NCI-H2196 (cell line): ENCODE measurements at regions not wholly inside any gene's neighbourhood (a gene's known extent, or its start where the extent isn't known, plus 50 kb on each side); places are given as distances from the start of the nearest gene placed in this dataset.
A peak's percentile ranks its signal among the peaks of the same experiment; 100 is the strongest.
"Not testable (repeated sequence)": the region's sequence is repeated elsewhere in the genome, so short reads cannot be mapped to it uniquely, and the experiment has no call there.

Experiments
- DNase-seq: peaks from one replicate; lab custom pipeline; 2025; ENCODE audit not compliant: unreplicated experiment; lab: John Stamatoyannopoulos, UW

DNA sequence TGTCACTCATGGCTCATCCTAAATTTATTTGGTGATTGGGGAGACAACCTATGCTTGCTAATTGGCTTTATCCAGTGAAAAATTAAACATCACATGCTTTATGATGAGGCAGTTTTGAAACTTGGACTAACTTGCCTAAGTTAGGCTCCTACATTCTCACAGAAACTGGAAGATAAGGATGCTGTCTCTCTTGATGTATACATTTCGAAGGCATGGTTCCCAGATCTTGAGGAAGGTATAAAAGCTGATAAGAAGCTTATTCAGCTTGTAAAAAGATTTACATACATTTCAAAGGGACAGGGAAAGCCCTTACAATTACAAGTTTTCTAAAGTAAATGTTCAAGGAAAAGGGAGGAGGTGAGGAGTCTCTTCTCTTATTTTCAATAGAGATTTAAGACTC is 561.7 kb downstream of the IPMK start:
- no peak for DNase-seq

DNA sequence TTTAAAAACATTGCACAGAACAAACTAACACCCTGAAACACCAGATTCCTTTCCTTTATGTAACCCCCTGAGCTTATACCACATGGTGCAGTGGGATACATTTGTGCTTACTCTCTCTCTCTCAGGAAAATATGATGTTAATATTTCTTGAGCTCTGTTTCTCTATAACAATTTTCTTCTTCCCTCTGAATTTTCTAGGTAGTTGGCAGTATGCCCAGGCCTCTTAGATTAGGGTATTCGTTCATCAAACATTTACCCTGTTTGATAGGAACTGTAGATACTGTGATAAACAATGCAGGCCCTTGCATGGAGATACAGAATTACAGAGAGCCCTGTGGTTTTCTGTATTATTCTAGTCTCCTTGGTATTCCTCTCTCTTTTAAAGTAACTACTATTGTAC is 567.8 kb downstream of the IPMK start:
- no peak for DNase-seq

DNA sequence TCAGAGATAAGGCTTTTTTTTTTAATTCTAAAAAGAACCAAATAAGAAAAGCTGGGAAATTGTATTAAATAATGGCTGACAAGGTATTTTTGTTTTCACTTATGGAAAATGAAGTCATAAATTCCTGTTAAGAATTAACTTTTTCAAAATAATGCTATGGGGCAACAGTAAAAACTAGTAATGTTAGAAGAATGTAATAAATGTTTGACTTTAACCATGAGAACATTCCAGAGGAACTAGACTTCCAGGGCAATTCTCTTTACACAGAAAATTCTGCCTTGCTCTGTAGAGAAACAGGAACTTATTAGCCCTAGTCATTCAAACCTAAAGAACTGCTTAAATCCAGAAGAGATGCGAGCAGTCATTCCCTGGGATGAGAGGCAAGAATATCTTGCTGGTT is 571.1 kb downstream of the IPMK start:
- no peak for DNase-seq

DNA sequence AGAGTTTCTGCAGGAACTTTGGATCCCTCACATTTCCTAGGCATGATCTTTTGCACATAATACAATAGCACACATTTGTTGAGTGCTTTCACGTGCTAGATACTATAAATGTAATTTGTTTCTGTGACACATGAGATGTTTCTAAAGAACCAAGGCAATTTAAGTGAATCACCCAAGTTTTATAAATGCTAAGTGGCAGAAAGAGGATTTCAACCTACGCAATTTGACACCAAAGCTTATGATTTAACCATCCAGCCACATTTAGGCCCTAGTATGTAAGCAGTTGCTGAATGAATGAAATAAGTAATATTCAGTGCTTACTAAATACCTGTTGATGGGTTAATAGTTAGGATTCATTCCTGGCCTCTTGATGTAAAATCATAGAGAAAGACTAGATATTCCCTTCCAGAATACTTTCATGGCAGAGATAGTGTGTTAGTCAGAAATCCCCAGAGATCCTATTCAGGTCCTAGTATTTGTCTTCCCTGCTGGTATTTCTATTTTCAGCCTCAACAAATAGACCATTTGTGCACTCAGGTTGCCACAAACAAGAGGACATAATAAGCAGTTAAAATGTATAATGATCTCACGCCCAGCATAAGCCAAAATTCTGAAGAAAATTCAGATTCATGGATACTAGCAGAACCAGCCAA is 572.6 kb downstream of the IPMK start:
- DNase-seq = no peak

DNA sequence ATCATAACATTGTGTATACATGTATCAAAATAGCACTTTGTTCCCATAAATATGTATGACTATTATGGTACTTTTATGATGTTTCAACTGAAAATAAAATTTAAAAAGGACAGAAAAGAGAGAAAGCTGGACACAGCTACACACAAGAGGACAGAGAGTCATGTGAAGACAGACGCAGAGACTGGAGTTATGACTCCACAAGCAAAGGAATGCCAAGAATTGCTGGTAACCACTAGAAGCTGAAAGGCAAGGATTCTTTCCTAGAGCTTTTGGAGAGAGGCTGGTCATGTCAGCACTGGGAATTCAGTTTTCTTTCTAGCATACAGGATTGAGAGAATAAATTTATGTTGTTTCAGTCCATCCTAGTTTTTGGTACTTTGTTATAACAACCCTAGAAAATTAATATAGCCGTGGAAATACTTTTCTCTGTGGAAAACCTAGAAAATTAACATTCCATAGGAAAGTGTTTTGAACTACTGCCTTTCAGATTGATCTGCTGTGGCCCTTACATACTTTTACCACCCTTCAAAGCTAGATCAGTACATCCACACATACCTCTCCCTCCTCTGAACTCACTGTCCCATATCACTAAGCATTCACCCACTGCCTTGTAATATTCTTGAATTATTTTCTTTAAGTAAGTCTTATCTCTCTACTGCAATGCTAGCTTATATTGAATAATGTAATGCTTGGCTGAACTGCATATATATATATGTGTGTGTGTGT is 575.3 kb downstream of the IPMK start:
- no peak for DNase-seq

DNA sequence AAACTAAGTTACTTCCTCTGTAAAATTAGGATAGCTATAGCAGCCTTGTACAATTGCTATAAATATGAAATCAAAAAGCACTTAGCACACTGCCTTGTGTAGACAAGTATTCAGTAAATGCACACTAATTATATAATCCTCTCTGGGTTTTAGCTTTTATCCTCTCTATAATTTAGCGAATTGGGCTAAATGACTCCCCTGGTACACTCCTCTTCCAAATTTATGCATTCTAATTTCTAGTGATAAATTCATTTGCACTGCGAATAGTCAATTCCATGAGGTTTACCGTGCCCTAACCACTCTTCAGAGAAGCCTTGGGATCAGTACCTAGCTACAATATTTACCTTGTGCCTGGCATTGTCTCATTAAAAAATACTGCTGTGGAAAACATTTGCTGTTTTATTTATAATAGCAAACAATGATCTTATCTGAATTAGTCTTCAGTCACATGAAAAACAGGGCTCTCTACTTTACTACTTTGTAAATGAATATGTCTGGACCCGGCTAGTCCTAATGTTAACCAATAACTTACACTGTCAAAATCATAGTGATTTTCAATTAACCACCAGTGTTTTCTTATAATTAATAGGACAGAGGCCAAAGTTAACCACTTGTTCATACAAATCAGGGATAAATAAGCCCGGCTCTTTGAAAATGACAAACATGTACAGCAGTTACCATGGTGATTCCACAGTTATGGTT is 577.9 kb downstream of the IPMK start:
- DNase-seq = no peak

DNA sequence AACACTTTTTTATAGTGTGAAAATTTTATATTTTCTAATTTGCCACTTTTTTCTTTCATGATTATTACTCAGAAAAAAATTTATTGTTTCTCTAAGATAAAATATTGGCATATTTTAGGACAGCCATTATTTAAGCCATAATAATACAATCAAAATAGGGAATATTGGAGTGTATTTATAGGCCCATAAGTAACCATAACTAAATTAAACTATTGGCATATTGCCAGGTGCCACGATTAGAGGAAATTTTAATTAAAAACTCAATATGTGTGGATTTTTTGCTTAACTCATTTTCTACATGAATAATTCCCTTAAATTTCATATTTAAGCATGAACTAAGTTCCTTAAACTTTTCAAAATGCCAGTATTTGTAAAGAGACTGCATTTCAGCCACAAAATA is 587.8 kb downstream of the IPMK start:
- no peak for DNase-seq

DNA sequence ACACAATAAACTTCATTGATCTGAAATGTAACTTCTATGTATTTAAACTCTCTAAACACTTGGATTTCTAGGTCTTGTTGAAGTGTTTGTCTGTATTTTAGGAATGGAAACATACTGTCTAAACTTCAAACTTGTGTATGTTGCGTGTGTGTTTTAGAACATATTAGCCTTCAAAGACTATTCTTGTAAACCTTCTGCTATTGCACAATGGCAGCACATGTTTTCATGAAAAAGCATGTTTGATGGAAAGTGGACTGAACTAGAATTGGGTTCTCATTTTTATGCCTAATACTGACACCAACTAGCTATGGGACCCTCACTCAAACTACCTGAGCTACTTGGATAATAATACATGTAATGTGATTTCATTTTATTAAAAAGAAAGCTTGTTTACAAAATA is 592.6 kb downstream of the IPMK start:
- DNase-seq = no peak

DNA sequence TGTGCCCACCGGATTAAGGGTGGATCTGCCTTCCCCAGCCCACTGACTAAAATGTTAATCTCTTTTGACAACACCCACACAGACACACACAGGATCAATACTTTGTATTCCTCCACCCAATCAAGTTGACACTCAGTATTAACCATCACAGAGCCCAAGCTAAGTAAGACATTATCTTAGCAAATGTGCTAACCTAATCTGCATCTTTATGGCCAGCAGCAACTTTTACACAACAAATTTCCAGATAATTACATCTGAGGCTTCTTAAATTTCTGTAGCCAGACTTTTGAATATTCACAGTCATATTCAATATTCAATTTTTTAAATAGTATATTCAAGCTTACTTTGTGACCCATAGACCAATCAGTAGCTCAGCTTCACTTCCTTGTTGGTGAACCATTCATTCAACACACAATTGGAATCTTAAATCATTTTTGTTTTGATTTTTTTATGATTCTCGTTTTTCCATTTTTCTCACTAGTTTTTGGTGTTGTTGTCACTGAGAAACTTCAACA is 594.2 kb downstream of the IPMK start:
- no peak for DNase-seq

DNA sequence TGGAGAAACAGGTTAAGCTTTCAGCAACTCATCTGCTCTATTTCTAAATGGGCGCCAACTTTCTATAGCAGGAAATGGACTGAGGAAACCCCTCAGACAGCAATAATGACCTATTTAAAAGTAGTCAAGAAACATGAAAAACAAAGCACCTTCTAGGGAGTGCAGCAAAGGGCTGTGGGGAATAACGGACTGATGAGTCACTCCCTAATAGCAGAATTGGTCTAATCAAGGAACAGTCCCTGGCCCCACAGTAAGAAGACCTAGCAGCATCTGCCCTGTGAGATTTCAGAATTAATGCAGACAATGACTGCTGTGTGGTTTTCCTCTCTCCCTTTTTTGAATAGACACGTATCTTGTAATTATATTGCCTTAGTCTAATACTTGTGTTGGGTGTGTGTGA is 602.9 kb downstream of the IPMK start:
- no peak for DNase-seq

DNA sequence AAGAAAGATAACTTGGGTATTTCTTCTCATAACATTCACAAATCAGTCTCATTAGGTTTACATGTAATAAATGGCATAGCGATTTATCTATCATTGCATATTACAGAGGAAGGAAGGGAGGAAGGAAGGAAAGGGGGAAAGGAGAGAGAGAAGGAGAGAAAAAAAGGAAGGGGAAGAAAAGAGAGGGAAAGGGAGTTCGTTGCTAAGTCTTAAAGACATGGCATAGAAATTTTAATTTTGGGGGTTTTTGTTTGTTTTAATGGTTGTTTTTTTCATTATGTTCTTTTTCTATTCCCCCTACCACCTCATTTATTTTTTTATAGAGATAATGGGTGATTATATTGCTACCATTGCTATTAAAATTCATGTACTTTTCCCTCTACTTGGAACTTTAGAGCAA is 604.3 kb downstream of the IPMK start:
- no peak for DNase-seq

DNA sequence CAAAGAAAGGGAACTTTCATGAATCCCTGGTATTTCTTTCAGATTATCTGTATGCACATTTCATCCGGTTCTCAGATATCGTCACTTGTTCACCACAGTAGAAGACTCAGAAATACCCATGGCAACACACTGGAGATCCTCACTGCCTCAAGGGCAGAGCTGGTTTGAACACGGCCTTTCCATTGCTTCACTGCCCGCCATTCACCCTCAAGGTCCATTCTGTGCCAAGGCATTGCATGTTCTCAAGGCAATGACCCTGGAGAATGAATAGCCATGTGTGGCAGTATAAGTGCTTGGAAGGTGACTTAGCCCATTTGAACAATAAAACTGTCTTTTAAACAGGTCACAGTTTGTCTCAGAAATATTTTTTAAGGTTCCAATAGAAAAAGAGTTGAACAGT is 606.5 kb downstream of the IPMK start:
- DNase-seq = no peak

DNA sequence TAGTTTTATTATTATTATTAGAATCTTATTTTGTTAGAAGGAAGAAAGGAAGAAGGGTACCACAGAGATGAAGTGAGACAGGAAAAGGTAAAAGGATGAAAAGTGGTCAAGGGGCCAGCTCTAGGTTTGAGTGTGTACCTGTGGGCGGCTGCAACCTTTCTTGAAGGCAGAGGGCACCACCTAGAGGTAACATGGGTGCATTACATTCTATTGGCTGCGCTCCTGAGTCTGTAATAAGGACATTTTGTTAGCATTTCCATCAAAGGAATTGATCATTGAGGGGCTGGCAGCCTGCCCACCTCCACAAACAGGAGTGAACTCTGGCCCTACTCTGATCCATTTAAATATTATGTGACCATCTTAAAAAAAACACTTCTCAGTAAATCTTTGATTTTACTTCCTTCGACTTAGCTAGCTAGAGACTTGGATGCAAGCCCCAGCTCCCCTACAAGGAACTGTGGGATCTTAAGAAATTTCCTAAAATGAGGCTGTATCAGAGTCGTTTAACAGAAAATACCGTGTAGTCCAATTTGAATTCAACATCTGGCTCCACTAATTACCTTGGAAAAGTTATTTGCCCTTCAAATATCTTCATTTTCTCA is 610.4 kb downstream of the IPMK start:
- DNase-seq = peak; percentile 0

DNA sequence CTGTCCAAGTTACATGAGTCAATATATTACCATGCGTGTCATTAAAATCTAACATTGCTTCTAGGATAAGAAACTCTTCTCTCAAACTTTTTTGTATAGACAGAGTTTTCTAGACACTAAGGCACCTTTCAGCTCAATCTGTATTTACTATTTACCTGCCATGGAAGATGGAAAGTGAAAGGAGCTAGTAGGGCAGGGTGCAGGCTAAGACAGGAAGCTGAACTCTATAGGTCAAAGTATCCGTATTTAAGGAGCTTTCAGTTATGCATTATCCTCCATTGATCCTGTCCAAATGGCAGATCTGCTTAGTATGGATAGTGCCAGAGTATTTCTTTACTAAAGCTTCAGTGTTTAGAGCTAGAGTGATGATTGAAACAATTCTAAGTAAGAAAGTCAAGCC is 612.8 kb downstream of the IPMK start:
- no peak for DNase-seq

DNA sequence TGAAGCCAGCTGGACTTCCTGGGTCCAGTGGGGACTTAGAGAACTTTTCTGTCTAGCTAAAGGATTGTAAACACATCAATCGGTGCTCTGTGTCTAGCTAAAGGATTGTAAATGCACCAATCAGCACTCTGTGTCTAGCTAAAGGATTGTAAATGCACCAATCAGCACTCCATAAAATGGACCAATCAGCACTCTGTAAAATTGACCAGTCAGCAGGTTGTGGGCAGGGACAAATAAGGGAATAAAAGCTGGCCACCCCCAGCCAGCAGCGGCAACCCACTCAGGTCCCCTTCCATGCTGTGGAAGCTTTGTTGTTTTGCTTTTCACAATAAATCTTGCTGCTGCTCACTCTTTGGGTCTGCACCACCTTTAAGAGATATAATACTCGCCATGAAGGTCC is 622.6 kb downstream of the IPMK start:
- DNase-seq = not testable (repeated sequence)

DNA sequence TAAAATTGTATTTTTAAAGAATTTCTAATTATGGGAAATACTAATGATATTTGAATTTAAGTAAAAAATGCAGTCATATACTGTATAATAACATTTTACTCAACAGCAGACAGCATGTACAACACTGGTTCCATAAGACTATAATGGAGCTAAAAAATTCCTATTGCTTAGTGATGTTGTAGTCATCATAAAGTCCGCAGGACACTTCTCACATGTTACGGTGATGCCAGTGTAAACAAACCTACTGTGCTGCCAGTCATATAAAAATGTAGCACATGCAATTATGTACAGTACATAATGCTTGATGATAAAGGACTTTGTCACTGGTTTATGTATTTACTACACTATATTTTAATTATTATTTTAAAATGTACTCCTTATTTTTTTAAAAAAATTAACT is 629.3 kb downstream of the IPMK start:
- no peak for DNase-seq

DNA sequence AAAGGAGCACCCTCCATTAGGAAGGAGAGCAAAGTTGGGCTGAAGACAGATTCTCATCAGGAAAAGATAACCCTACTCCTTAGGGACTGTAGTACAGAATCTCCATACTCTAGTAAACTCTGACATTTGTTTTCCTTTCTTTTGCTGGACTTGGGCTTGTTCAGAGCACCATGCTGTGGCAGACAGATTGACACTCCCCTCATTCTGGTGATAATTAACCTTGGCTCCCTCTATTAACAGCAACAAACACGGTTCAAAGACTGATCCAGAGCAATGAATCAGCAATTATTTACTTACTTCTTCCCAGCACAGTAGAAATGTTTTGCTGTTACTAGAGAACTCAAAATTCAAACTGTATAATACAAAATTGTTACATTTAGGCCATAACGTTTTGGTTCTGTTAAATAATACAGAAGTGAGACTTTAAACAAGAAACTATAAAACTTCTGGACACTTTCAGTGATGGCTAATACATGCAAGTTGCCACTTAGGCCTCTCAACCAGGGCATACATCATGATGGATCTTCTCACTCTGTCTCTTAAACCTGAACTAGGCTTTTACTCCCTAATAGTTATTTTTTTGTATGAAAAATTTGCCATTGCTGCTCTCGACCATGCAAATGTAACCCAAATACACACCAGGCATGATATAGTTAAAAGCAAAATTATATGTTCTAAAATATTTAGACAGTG is 639.0 kb downstream of the IPMK start:
- DNase-seq = no peak

DNA sequence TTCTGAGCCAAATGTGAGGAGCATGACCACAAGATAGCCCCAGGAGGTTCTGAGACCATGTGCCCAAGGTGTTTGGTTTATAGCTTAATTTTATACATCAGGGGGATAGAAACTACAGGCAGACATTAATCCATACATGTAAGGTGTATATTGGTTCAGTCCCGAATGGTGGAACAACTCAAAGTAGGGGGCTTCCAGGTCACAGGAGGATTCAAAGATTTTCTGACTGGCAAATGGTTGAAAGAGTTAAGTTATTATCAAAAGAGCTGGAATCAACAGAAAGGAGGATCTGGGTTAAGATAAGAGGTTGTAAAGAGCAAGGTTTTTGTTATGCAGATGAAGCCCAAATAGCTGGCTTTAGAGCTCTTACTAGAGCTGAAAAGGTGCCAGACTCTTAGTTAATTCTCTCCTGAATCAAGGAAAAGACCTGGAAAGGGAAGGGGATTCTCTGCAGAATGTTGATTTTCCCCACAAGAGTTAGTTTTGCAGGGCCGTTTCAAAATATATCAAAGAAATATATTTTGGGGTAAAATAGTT is 640.0 kb downstream of the IPMK start:
- DNase-seq = no peak

DNA sequence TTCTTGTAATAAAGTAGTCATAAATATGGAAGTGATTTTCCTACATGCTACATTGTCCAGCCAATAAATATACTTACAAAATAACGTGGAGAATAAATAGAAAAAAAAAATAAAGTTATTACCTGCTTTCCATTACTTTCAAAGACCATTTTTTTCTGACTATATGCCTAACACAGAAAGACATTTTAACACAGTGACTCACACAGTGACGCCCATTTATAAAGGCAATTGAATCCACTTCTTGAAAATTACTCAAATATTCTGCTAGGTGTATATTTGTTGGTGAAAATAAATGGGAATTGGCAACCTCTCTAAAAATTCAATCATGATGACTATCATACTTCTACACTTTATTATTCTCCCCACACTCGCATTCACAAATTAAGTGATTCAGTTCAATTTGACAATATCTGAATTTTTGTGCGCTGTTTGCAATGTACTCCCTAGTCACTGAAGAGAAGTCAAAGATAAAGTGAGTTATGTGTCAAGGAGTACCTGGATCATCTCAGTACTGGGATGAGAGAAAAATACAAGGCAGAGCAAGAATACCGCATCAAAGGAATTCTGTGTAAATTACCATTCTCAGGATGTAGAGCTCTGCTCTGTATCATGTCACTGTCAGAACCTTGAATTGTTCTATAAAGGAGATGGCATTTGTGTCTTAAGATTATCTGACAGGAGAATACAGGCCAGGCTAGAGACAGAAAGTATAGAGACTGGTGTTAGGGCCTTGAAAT is 642.7 kb downstream of the IPMK start:
- no peak for DNase-seq

DNA sequence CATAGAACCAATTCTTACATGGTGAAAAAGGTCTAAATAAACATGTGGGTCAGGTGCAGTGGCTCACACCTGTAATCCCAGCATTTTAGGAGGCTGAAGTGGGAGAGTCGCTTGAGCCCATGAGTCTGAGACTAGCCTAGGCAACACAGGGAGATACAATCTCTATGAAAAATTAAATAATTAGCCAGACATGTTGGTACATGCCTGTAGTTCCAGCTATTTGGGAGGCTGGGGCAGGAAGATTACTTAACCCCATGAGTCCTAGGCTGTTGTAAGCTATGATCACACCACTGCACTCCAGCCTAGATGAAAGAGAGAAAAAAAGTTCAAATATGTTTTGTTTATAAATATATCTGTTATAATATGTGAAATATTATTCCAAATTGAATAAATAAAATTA is 643.6 kb downstream of the IPMK start:
- no peak for DNase-seq
